HepG2 (cell line): ENCODE measurements at regions not wholly inside any gene's neighbourhood (a gene's known extent, or its start where the extent isn't known, plus 50 kb on each side); places are given as distances from the start of the nearest gene placed in this dataset.

Source experiments
- ATAC-seq: fragments of 200-7000 bp; cut with Tn5 transposase; 3 replicates; pipeline ENCODE4 v1.9.1; 2020; ENCODE audit warnings: mild to moderate bottlenecking, moderate library complexity
- BruUV-seq: library from RNA; stranded (reverse); fragments of 400-500 nt; replicated peaks from 2 replicates; lab custom pipeline; 2021; lab: Mats Ljungman, UMichigan
- CTCF ChIA-PET: fragments of 300-600 bp; formaldehyde crosslinking; extraction: SDS; loops from one replicate; lab custom pipeline; 2021; ENCODE audit warnings: low total read pairs, inconsistent platforms, low intra/inter-chr PET ratio; lab: Yijun Ruan, JAX
- POLR2A ChIA-PET: fragments of 350-600 bp; sonication (Branson Sonifier 250); formaldehyde crosslinking; loops from one replicate; lab custom pipeline; 2020; ENCODE audit warnings: antibody characterized with exemption, inconsistent platforms; lab: Yijun Ruan, JAX
- DNase-seq: peaks from one replicate; pipeline ENCODE4 v3.0.0-alpha.2; 2015; ENCODE audit warnings: low spot score
- FAIRE-seq: peaks from 3 replicates; lab custom pipeline; 2011; peaks lifted over from hg19 to GRCh38; lab: Jason Lieb, UNC
- H2AFZ ChIP-seq: one replicate; pipeline ENCODE4 v1.6.1; 2011; ENCODE audit warnings: low read length, inconsistent platforms
- H3K27ac ChIP-seq: fragments of 300-600 bp; 3 replicates; pipeline ENCODE4 v1.8.0; 2011; ENCODE audit warnings: mixed run types, mild to moderate bottlenecking, mixed read lengths, low read length, inconsistent platforms; ENCODE audit not compliant: insufficient read depth; ENCODE audit errors: extremely low read length
- H3K27me3 ChIP-seq, 2 experiments: fragments of 200-600 bp in 1 of 2; 2 replicates in 1 of 2; 3 replicates in 1 of 2; pipeline versions ENCODE4 v1.6.0 to v1.8.0; 2011; ENCODE audit warnings: low read length in 2 of 2, mild to moderate bottlenecking in 2 of 2, moderate library complexity in 2 of 2, inconsistent platforms in 1 of 2; ENCODE audit not compliant: insufficient read depth in 2 of 2, control insufficient read depth in 1 of 2
- H3K36me3 ChIP-seq, 2 experiments: fragments of 200-600 bp in 1 of 2; replicated peaks in 1 of 2; 2 replicates in 1 of 2; 3 replicates in 1 of 2; pipeline versions ENCODE4 v1.5.1 to v1.8.0; 2011; ENCODE audit warnings: low read length in 2 of 2, inconsistent platforms in 1 of 2; ENCODE audit not compliant: insufficient read depth in 2 of 2, control insufficient read depth in 1 of 2
- H3K4me1 ChIP-seq: 2 replicates; pipeline ENCODE4 v1.5.1; 2012; ENCODE audit warnings: low read length, inconsistent platforms; ENCODE audit not compliant: insufficient read depth
- H3K4me2 ChIP-seq: 2 replicates; pipeline ENCODE4 v1.6.0; 2011; ENCODE audit warnings: low read depth, low read length, inconsistent platforms
- H3K4me3 ChIP-seq, 3 experiments: fragments of 200-600 bp in 1 of 3; sonication (generic), shearing (Covaris generic) in 1 of 3; replicated peaks in 1 of 3; 2 replicates each; pipeline ENCODE4 v1.5.1; 2011 to 2016; ENCODE audit warnings: low read length in 3 of 3, inconsistent platforms in 2 of 3, low read depth in 2 of 3, mild to moderate bottlenecking in 2 of 3, control low read depth in 1 of 3, mixed read lengths in 1 of 3; ENCODE audit not compliant: insufficient read depth in 1 of 3
- H3K79me2 ChIP-seq: one replicate; pipeline ENCODE4 v1.6.1; 2011; ENCODE audit warnings: low read length, inconsistent platforms; ENCODE audit not compliant: insufficient read depth
- H3K9ac ChIP-seq: 2 replicates; pipeline ENCODE4 v1.6.0; 2011; ENCODE audit warnings: mild to moderate bottlenecking, low read depth, low read length, inconsistent platforms; ENCODE audit not compliant: insufficient read depth
- H3K9me3 ChIP-seq: 2 replicates; pipeline ENCODE4 v1.5.1; 2012; ENCODE audit warnings: mild to moderate bottlenecking, low read length
- H4K20me1 ChIP-seq: 2 replicates; pipeline ENCODE4 v1.6.0; 2011; ENCODE audit warnings: inconsistent platforms, mild to moderate bottlenecking, low read length, moderate library complexity; ENCODE audit not compliant: insufficient read depth
- ARID2 ChIP-seq: sonication (generic); formaldehyde crosslinking; IDR thresholded peaks from 2 replicates; pipeline ENCODE4 v1.8.1; 2022; ENCODE audit warnings: mild to moderate bottlenecking, missing genetic modification reagents, borderline replicate concordance
- CCAR2 ChIP-seq: fragments of 200-400 bp; formaldehyde crosslinking; optimal IDR thresholded peaks from 2 replicates; pipeline ENCODE3; 2018; ENCODE audit warnings: low read depth, mild to moderate bottlenecking, low read length, moderate library complexity
- FIP1L1 ChIP-seq: fragments of 200-400 bp; formaldehyde crosslinking; IDR thresholded peaks from 2 replicates; pipeline ENCODE4 v1.6.1; 2018; ENCODE audit warnings: low read depth, mild to moderate bottlenecking, low read length, moderate library complexity, borderline replicate concordance; ENCODE audit not compliant: insufficient read depth
- HDAC2 ChIP-seq: sonication (generic); formaldehyde crosslinking; IDR thresholded peaks from 2 replicates; pipeline ENCODE4 v1.4.0; 2020; ENCODE audit warnings: missing genetic modification reagents
- ISL2 ChIP-seq: sonication (generic); formaldehyde crosslinking; IDR thresholded peaks from 2 replicates; pipeline ENCODE4 v1.5.0; 2020; ENCODE audit warnings: missing genetic modification reagents
- KDM5A ChIP-seq: fragments of 200-600 bp; sonication (generic); IDR thresholded peaks from 2 replicates; pipeline ENCODE4 v1.7.0; 2018; ENCODE audit warnings: antibody characterized with exemption, mild to moderate bottlenecking, low read length, borderline replicate concordance
- MED1 ChIP-seq: sonication (generic); formaldehyde crosslinking; IDR thresholded peaks from 2 replicates; pipeline ENCODE4 v1.4.0; 2020; ENCODE audit warnings: missing genetic modification reagents
- MIER3 ChIP-seq: IDR thresholded peaks from 2 replicates; pipeline ENCODE4 v1.6.1; 2016; ENCODE audit warnings: missing compliant biosample characterization, borderline replicate concordance
- PAWR ChIP-seq: sonication (generic); formaldehyde crosslinking; IDR thresholded peaks from 2 replicates; pipeline ENCODE4 v1.4.0; 2020; ENCODE audit warnings: missing genetic modification reagents, mild to moderate bottlenecking, borderline replicate concordance
- RFX1 ChIP-seq: fragments of 450-650 bp; IDR thresholded peaks from 2 replicates; pipeline ENCODE4 v1.6.1; 2017
- RXRB ChIP-seq: IDR thresholded peaks from 2 replicates; pipeline ENCODE4 v1.6.1; 2016; ENCODE audit warnings: borderline replicate concordance, missing genetic modification reagents, missing compliant biosample characterization
- TOPORS ChIP-seq: sonication (generic); formaldehyde crosslinking; IDR thresholded peaks from 2 replicates; pipeline ENCODE4 v1.8.0; 2023; ENCODE audit warnings: mild to moderate bottlenecking, missing genetic modification reagents
- ZNF296 ChIP-seq: sonication (generic); formaldehyde crosslinking; conservative IDR thresholded peaks from 2 replicates; pipeline ENCODE4 v1.5.0; 2020; ENCODE audit warnings: mild to moderate bottlenecking, missing genetic modification reagents
- ZNF317 ChIP-seq: sonication (generic); formaldehyde crosslinking; IDR thresholded peaks from 2 replicates; pipeline ENCODE4 v1.5.0; 2020; ENCODE audit warnings: mild to moderate bottlenecking, missing genetic modification reagents
- ZNF501 ChIP-seq: sonication (generic); formaldehyde crosslinking; IDR thresholded peaks from 2 replicates; pipeline ENCODE4 v1.5.1; 2020; ENCODE audit warnings: mild to moderate bottlenecking, moderate library complexity, missing genetic modification reagents
- ZNF619 ChIP-seq: sonication (generic); formaldehyde crosslinking; IDR thresholded peaks from 2 replicates; pipeline ENCODE4 v1.4.0; 2020; ENCODE audit warnings: mild to moderate bottlenecking, missing genetic modification reagents
- ZNF781 ChIP-seq: sonication (generic); formaldehyde crosslinking; IDR thresholded peaks from 2 replicates; pipeline ENCODE4 v1.5.1; 2020; ENCODE audit warnings: borderline replicate concordance, mild to moderate bottlenecking, missing genetic modification reagents; ENCODE audit errors: not compliant biosample characterization
- WGBS: methylation state at CpG from one replicate; pipeline ENCODE4 v1.1.6; 2017; ENCODE audit warnings: low lambda C conversion rate; 5-methylcytosine and 5-hydroxymethylcytosine counted together
- in situ Hi-C: cut with HindIII; loops from 2 replicates; pipeline ENCODE4 v1.10.0; 2017; ENCODE audit warnings: low pct_unique_long_range_greater_than_20kb; ENCODE audit not compliant: extremely low pct_ligation_motif_present
- intact Hi-C: fragments of 100-400 bp; cut with micrococcal nuclease; formaldehyde crosslinking; loops from one replicate; pipeline ENCODE4 v1.10.0; 2022; ENCODE audit not compliant: unreplicated experiment
- TF ChIP-seq, protein P1 (sequence below): sonication (generic); formaldehyde crosslinking; IDR thresholded peaks from 2 replicates; pipeline ENCODE4 v1.8.0; 2022; ENCODE audit warnings: mild to moderate bottlenecking, missing genetic modification reagents, moderate library complexity

DNA sequence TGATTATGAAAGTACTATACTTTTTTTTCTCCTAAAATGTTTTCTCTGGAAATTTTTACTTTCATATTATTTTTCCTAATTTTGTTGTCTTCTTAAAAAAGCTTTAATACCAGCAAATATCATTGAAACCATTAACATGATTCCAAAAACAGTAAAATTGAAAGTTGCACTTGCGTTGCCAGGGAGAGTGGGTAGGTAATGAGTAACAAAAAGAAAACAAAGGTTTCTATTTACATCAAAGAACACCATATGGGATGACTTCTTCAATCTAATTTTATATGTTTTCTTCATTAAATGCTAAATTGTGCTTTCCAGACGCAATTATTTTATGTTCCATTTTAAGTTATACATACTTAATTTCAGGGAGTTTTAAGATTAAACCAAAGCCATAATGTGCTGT, 108.3 kb upstream of the VCX2 start:
- no peaks in the 10 kb centered on the region for H3K36me3 ChIP-seq
- H3K9me3 ChIP-seq, result no peaks in the 10 kb centered on the region
- H2AFZ ChIP-seq, result no peak overlapping the region
- CTCF ChIA-PET, result no interaction called here
- POLR2A ChIA-PET, result no interaction called here
- ATAC-seq, result no peak
- WGBS, result 59% methylated on average over 2 of the region's 2 CpGs
- in situ Hi-C loops, result no loop called here
- H3K4me2 ChIP-seq, result no peak overlapping the region
- no peak for FAIRE-seq
- no peaks in the 10 kb centered on the region for H4K20me1 ChIP-seq
- no TSS peak for BruUV-seq
- no peaks in the 10 kb centered on the region for H3K27me3 ChIP-seq
- no peak overlapping the region for H3K9ac ChIP-seq
- no peaks in the 10 kb centered on the region for H3K4me1 ChIP-seq
- no peak overlapping the region for H3K27ac ChIP-seq
- TF ChIP-seq ZNF501 (no peak), KDM5A (no peak), TOPORS (CRISPR knock-in tag) (no peak), PAWR (CRISPR knock-in tag) (no peak), MED1 (CRISPR knock-in tag) (no peak), MIER3 (CRISPR knock-in tag) (no peak), ARID2 (CRISPR knock-in tag) (no peak), CCAR2 (no peak), HDAC2 (CRISPR knock-in tag) (no peak)
- no peak overlapping the region for H3K4me3 ChIP-seq
- DNase-seq, result no peak
- intact Hi-C loops, result no loop called here
- H3K79me2 ChIP-seq, result no peaks in the 10 kb centered on the region

GRCh38 chrX:8284131-8284530, 113.1 kb upstream of the VCX2 start:
- Histone ChIP-seq H3K4me2 (no peak overlapping the region), H4K20me1 (no peaks in the 10 kb centered on the region), H2AFZ (no peak overlapping the region), H3K4me1 (no peaks in the 10 kb centered on the region), H3K27ac (no peak overlapping the region), H3K4me3 (no peak overlapping the region), H3K79me2 (no peaks in the 10 kb centered on the region), H3K9me3 (no peaks in the 10 kb centered on the region), H3K36me3 (no peaks in the 10 kb centered on the region), H3K9ac (no peak overlapping the region), H3K27me3 (no peaks in the 10 kb centered on the region)
- intact Hi-C loops (no loop called here), in situ Hi-C loops (no loop called here)
- ChIA-PET POLR2A (no interaction called here), CTCF (no interaction called here)
- no peak for ATAC-seq
- WGBS, result 6% methylated on average over 2 of the region's 2 CpGs
- FAIRE-seq, result no peak
- TF ChIP-seq ZNF781 (CRISPR knock-in tag) (no peak), RFX1 (no peak), ZNF296 (CRISPR knock-in tag) (no peak), FIP1L1 (no peak), ISL2 (no peak), ZNF619 (CRISPR knock-in tag) (no peak), ZNF317 (CRISPR knock-in tag) (no peak), RXRB (no peak)
- TF ChIP-seq, protein P1, sequence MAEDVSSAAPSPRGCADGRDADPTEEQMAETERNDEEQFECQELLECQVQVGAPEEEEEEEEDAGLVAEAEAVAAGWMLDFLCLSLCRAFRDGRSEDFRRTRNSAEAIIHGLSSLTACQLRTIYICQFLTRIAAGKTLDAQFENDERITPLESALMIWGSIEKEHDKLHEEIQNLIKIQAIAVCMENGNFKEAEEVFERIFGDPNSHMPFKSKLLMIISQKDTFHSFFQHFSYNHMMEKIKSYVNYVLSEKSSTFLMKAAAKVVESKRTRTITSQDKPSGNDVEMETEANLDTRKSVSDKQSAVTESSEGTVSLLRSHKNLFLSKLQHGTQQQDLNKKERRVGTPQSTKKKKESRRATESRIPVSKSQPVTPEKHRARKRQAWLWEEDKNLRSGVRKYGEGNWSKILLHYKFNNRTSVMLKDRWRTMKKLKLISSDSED (CRISPR knock-in tag), result no peak
- no TSS peak for BruUV-seq
- DNase-seq, result no peak
